ENCODE measurements at regions not wholly inside any gene's neighbourhood (a gene's known extent, or its start where the extent isn't known, plus 50 kb on each side); places are given as distances from the start of the nearest gene placed in this dataset.
"Not testable (repeated sequence)": the region's sequence is repeated elsewhere in the genome, so short reads cannot be mapped to it uniquely, and the experiment has no call there.

GRCh38 chrY:6685783-6686389 lies 224.6 kb upstream of the TBL1Y start:
- DNase-seq (ENCODE audit: low spot score): not testable (repeated sequence)

GRCh38 chrY:6701558-6702161 lies 208.8 kb upstream of the TBL1Y start:
- not testable (repeated sequence) for DNase-seq (ENCODE audit: low spot score)

GRCh38 chrY:6721443-6721842 lies 189.1 kb upstream of the TBL1Y start:
- DNase-seq (ENCODE audit: low spot score): not testable (repeated sequence)

GRCh38 chrY:6747210-6747609 lies 163.3 kb upstream of the TBL1Y start:
- DNase-seq (ENCODE audit: low spot score): not testable (repeated sequence)

- no peak for DNase-seq (ENCODE audit: low spot score)
Measured at GRCh38 chrY:6782334-6782733, 128.2 kb upstream of the TBL1Y start.

GRCh38 chrY:6786960-6787359 lies 123.5 kb upstream of the TBL1Y start:
- DNase-seq (ENCODE audit: low spot score): no peak

- peak; percentile 3 for DNase-seq (ENCODE audit: low spot score)
Measured at GRCh38 chrY:6811633-6812032, 98.9 kb upstream of the TBL1Y start.

Data from pons (tissue), 1 donor.